ENCODE measurements at regions not wholly inside any gene's neighbourhood (a gene's known extent, or its start where the extent isn't known, plus 50 kb on each side); places are given as distances from the start of the nearest gene placed in this dataset.

DNA sequence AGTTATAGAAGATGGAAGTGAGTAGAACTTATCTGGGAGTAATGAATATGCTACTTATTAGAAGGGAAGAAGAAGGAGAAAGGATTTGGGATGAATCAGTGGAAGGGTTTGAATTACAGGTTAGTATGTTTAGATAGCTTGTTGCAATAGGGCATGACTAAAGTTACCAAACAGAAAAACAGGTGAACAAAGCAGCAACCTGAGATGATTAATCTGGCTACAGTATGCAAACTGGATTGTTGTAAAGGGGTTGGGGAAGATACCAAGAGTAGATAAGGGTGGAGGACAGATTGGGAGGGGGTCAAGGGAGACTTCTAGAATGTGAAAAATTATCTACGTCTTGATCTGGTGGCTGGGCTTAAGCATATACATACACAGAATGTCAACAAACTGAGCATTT, 73.4 kb upstream of the CLEC14A start:
- TF ChIP-seq, protein P1, sequence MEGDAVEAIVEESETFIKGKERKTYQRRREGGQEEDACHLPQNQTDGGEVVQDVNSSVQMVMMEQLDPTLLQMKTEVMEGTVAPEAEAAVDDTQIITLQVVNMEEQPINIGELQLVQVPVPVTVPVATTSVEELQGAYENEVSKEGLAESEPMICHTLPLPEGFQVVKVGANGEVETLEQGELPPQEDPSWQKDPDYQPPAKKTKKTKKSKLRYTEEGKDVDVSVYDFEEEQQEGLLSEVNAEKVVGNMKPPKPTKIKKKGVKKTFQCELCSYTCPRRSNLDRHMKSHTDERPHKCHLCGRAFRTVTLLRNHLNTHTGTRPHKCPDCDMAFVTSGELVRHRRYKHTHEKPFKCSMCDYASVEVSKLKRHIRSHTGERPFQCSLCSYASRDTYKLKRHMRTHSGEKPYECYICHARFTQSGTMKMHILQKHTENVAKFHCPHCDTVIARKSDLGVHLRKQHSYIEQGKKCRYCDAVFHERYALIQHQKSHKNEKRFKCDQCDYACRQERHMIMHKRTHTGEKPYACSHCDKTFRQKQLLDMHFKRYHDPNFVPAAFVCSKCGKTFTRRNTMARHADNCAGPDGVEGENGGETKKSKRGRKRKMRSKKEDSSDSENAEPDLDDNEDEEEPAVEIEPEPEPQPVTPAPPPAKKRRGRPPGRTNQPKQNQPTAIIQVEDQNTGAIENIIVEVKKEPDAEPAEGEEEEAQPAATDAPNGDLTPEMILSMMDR (conservative IDR thresholded peaks at IDR 0.05; ENCODE audit: low read length), result no peak
- no peak for TF ChIP-seq EZH2phosphoT487 (IDR thresholded peaks at IDR 0.05; ENCODE audit: borderline replicate concordance, low read depth, low read length)

Measured in OCI-LY7 (cell line).